IMR-90 (cell line): ENCODE measurements at regions not wholly inside any gene's neighbourhood (a gene's known extent, or its start where the extent isn't known, plus 50 kb on each side); places are given as distances from the start of the nearest gene placed in this dataset.

Source experiments
- ATAC-seq: fragments of 200-7000 bp; cut with Tn5 transposase; 2 replicates; pipeline ENCODE4 v1.9.1; 2020; ENCODE audit warnings: low read depth, mild to moderate bottlenecking, moderate library complexity
- BruUV-seq: library from RNA; stranded (reverse); fragments of 400-500 nt; replicated peaks from 2 replicates; lab custom pipeline; 2021; lab: Mats Ljungman, UMichigan
- CTCF ChIA-PET: fragments of 300-600 bp; formaldehyde crosslinking; extraction: SDS; loops from one replicate; lab custom pipeline; 2021; ENCODE audit warnings: antibody characterized with exemption; lab: Yijun Ruan, JAX
- POLR2A ChIA-PET: fragments of 300-600 bp; sonication (Branson Sonifier 250); formaldehyde crosslinking; loops from one replicate; lab custom pipeline; 2022; ENCODE audit warnings: antibody characterized with exemption; ENCODE audit not compliant: unreplicated experiment; lab: Charles Lee
- DNase-seq: peaks from one replicate; pipeline ENCODE4 v3.0.0; 2013
- H2AFZ ChIP-seq: replicated peaks from 2 replicates; pipeline ENCODE3; 2013; ENCODE audit warnings: low read length, mild to moderate bottlenecking; ENCODE audit not compliant: poor library complexity
- H2AK5ac ChIP-seq: 2 replicates; pipeline ENCODE4 v1.6.1; 2013; ENCODE audit warnings: low read depth, low read length, inconsistent platforms
- H2AK9ac ChIP-seq: replicated peaks from 2 replicates; pipeline ENCODE3; 2013; ENCODE audit warnings: mild to moderate bottlenecking, low read depth, low read length, moderate library complexity; ENCODE audit not compliant: poor library complexity
- H2BK120ac ChIP-seq: 2 replicates; pipeline ENCODE4 v1.6.1; 2013; ENCODE audit warnings: low read depth, low read length, inconsistent platforms
- H2BK15ac ChIP-seq: 3 replicates; pipeline ENCODE4 v1.6.1; 2013; ENCODE audit warnings: low read depth, low read length, inconsistent platforms
- H2BK20ac ChIP-seq: 2 replicates; pipeline ENCODE4 v1.6.1; 2013; ENCODE audit warnings: low read depth, mild to moderate bottlenecking, inconsistent platforms, low read length, moderate library complexity
- H2BK5ac ChIP-seq: 2 replicates; pipeline ENCODE4 v1.6.1; 2013; ENCODE audit warnings: mild to moderate bottlenecking, low read depth, low read length, inconsistent platforms; ENCODE audit not compliant: poor library complexity, severe bottlenecking
- H3K14ac ChIP-seq: replicated peaks from 2 replicates; pipeline ENCODE4 v1.6.1; 2013; ENCODE audit warnings: low read depth, low read length, inconsistent platforms
- H3K18ac ChIP-seq: 2 replicates; pipeline ENCODE4 v1.6.1; 2013; ENCODE audit warnings: low read depth, low read length, control low read depth
- H3K23ac ChIP-seq: 2 replicates; pipeline ENCODE4 v1.6.1; 2013; ENCODE audit warnings: low read depth, low read length, inconsistent platforms
- H3K27ac ChIP-seq: 2 replicates; pipeline ENCODE4 v1.5.1; 2013; ENCODE audit warnings: mild to moderate bottlenecking, control low read depth, low read length; ENCODE audit not compliant: insufficient read depth
- H3K27me3 ChIP-seq: 2 replicates; pipeline ENCODE4 v1.6.1; 2013; ENCODE audit warnings: low read length; ENCODE audit not compliant: control insufficient read depth, insufficient read depth
- H3K36me3 ChIP-seq: 2 replicates; pipeline ENCODE4 v1.6.1; 2013; ENCODE audit warnings: low read length, mixed read lengths; ENCODE audit not compliant: control insufficient read depth, insufficient read depth
- H3K4ac ChIP-seq: 2 replicates; pipeline ENCODE4 v1.6.1; 2013; ENCODE audit warnings: low read depth, low read length, inconsistent platforms
- H3K4me1 ChIP-seq: 2 replicates; pipeline ENCODE4 v1.6.1; 2013; ENCODE audit warnings: low read length, mixed read lengths; ENCODE audit not compliant: control insufficient read depth, insufficient read depth
- H3K4me2 ChIP-seq: 2 replicates; pipeline ENCODE4 v1.6.1; 2013; ENCODE audit warnings: low read depth, mild to moderate bottlenecking, control low read depth, low read length, moderate library complexity
- H3K4me3 ChIP-seq: 2 replicates; pipeline ENCODE4 v1.5.1; 2013; ENCODE audit warnings: low read depth, mild to moderate bottlenecking, control low read depth, low read length, moderate library complexity; ENCODE audit not compliant: insufficient read depth
- H3K56ac ChIP-seq: 2 replicates; pipeline ENCODE4 v1.6.1; 2013; ENCODE audit warnings: low read length, inconsistent platforms; ENCODE audit not compliant: insufficient read depth; ENCODE audit errors: extremely low read depth
- H3K79me1 ChIP-seq, 2 experiments: 2 replicates each; pipeline ENCODE4 v1.6.1; 2013; ENCODE audit warnings: low read length in 2 of 2, inconsistent platforms in 1 of 2, low read depth in 1 of 2
- H3K9ac ChIP-seq: 2 replicates; pipeline ENCODE4 v1.6.1; 2013; ENCODE audit warnings: low read depth, low read length, control low read depth
- H3K9me1 ChIP-seq: 2 replicates; pipeline ENCODE4 v1.6.1; 2013; ENCODE audit warnings: low read length, inconsistent platforms; ENCODE audit not compliant: insufficient read depth
- H3K9me3 ChIP-seq: 2 replicates; pipeline ENCODE4 v1.6.1; 2013; ENCODE audit warnings: low read length; ENCODE audit not compliant: control insufficient read depth, insufficient read depth
- H4K20me1 ChIP-seq: 2 replicates; pipeline ENCODE4 v1.6.1; 2013; ENCODE audit warnings: low read length, inconsistent platforms; ENCODE audit not compliant: insufficient read depth
- H4K5ac ChIP-seq: 2 replicates; pipeline ENCODE4 v1.6.1; 2013; ENCODE audit warnings: mild to moderate bottlenecking, low read depth, low read length, control low read depth
- H4K8ac ChIP-seq, 2 experiments: 2 replicates each; pipeline ENCODE4 v1.6.1; 2013; ENCODE audit warnings: low read depth in 2 of 2, low read length in 2 of 2, control low read depth in 1 of 2, inconsistent platforms in 1 of 2
- H4K91ac ChIP-seq: 2 replicates; pipeline ENCODE4 v1.6.1; 2013; ENCODE audit warnings: low read depth, low read length, inconsistent platforms; ENCODE audit not compliant: insufficient read depth
- CEBPB ChIP-seq: IDR thresholded peaks from 2 replicates; pipeline ENCODE4 v1.6.1; 2012; ENCODE audit warnings: low read depth, low read length, improper control_type of control experiment
- FOS ChIP-seq: fragments of 150-350 bp; IDR thresholded peaks from 2 replicates; pipeline ENCODE4 v1.6.1; 2016; ENCODE audit warnings: low read depth, low read length
- MXI1 ChIP-seq: IDR thresholded peaks from 2 replicates; pipeline ENCODE4 v1.6.1; 2012; ENCODE audit warnings: low read depth, mild to moderate bottlenecking, low read length, moderate library complexity, borderline replicate concordance
- WGBS, 2 experiments: methylation state at CpG; one replicate each; pipeline versions ENCODE4 v1.1.5 to v1.1.7; 2013; ENCODE audit warnings: missing lambda C conversion rate in 2 of 2; ENCODE audit not compliant: insufficient read length in 1 of 2; ENCODE audit errors: extremely low coverage in 2 of 2; 5-methylcytosine and 5-hydroxymethylcytosine counted together
- dilution Hi-C: fragments of 300-500 bp; cut with HindIII; formaldehyde crosslinking; loops from one replicate; pipeline ENCODE4 v1.14.3; 2018; ENCODE audit warnings: low sequenced_read_pairs; ENCODE audit not compliant: unreplicated experiment
- in situ Hi-C: fragments of 300-500 bp; cut with MboI; formaldehyde crosslinking; loops from 3 replicates; pipeline ENCODE4 v1.14.3; 2019; ENCODE audit warnings: low sequenced_read_pairs, inconsistent platforms, mixed read lengths
- intact Hi-C: fragments of 100-400 bp; cut with micrococcal nuclease; formaldehyde crosslinking; loops from 2 replicates; pipeline ENCODE4 v1.10.0; 2022
- TF ChIP-seq, protein P1 (sequence below): conservative IDR thresholded peaks from 2 replicates; pipeline ENCODE4 v1.5.1; 2012; ENCODE audit warnings: mild to moderate bottlenecking, low read depth, low read length, improper control_type of control experiment

DNA sequence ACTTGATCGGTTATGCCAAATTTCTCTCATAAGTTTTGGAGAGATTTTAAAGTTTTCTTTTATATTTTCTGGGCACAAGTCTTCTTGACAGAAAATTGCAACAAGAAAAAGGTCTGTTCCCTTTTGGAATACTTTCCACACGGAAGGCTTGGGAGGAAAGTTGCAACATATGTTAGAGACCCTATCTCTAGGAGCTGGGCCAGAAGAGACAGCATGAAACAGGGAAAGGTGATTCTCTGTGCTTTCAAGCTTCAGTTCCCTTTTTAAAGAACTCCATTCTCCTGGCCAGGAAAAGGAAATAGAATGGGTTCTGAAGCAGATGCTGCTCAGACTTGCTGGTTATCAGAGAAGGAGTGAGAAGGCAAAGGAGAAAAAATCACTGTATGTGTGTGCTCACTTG, 368.3 kb downstream of the SPATA31D1 start:
- POLR2A ChIA-PET, result interaction anchor here (0.5 kb wide), 1 partner anchor 458 kb away, joined by 5 read pairs; no protein-coding TSS in a partner anchor
- no peak overlapping the region for H2BK5ac ChIP-seq
- ATAC-seq, result no peak
- intact Hi-C loops, result no loop called here
- H2AFZ ChIP-seq, result no peak overlapping the region
- peak overlapping the region; percentile 1; the same call in 1 of the 2 replicates for H3K14ac ChIP-seq
- no peak overlapping the region for H3K27ac ChIP-seq
- CTCF ChIA-PET, result no interaction called here
- no peak overlapping the region for H2AK9ac ChIP-seq
- no peaks in the 10 kb centered on the region for H3K36me3 ChIP-seq
- TF ChIP-seq, protein P1, sequence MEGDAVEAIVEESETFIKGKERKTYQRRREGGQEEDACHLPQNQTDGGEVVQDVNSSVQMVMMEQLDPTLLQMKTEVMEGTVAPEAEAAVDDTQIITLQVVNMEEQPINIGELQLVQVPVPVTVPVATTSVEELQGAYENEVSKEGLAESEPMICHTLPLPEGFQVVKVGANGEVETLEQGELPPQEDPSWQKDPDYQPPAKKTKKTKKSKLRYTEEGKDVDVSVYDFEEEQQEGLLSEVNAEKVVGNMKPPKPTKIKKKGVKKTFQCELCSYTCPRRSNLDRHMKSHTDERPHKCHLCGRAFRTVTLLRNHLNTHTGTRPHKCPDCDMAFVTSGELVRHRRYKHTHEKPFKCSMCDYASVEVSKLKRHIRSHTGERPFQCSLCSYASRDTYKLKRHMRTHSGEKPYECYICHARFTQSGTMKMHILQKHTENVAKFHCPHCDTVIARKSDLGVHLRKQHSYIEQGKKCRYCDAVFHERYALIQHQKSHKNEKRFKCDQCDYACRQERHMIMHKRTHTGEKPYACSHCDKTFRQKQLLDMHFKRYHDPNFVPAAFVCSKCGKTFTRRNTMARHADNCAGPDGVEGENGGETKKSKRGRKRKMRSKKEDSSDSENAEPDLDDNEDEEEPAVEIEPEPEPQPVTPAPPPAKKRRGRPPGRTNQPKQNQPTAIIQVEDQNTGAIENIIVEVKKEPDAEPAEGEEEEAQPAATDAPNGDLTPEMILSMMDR, result no peak
- TF ChIP-seq FOS (no peak), CEBPB (no peak), MXI1 (no peak)
- no peak overlapping the region for H3K4me2 ChIP-seq
- H3K9ac ChIP-seq, result no peak overlapping the region
- 0 out of 2 replicates have a peak overlapping the region, but pooled peaks have one; percentile 11 for H3K23ac ChIP-seq
- H2AK5ac ChIP-seq, result 0 out of 2 replicates have a peak overlapping the region, but pooled peaks have one; percentile 32
- peak overlapping the region; percentile 4; the same call in 1 of the 2 replicates for H4K91ac ChIP-seq
- H3K4ac ChIP-seq, result peak overlapping the region; percentile 11; the same call in 1 of the 2 replicates
- peak overlapping the region; percentile 13 to 40; a peak in 3 of 4 replicates for H4K8ac ChIP-seq
- peaks cover 10% of the 10 kb centered on the region for H3K4me1 ChIP-seq
- BruUV-seq, result no TSS peak
- H3K79me1 ChIP-seq, result no peaks in the 10 kb centered on the region
- peak overlapping the region; percentile 5; the same call in 1 of the 2 replicates for H2BK120ac ChIP-seq
- no peaks in the 10 kb centered on the region for H3K9me3 ChIP-seq
- peak overlapping the region; percentile 64; the same call in 1 of the 2 replicates for H3K18ac ChIP-seq
- H3K9me1 ChIP-seq, result 0 out of 2 replicates have a peak, but pooled peaks cover 7% of the 10 kb centered on the region
- no peak for DNase-seq
- peak overlapping the region; percentile 72; the same call in 1 of the 2 replicates for H4K5ac ChIP-seq
- H4K20me1 ChIP-seq, result no peaks in the 10 kb centered on the region
- H3K4me3 ChIP-seq, result no peak overlapping the region
- WGBS, 2 experiments, result no CpG with 5 or more reads among the region's 2 CpGs
- peak overlapping the region; percentile 28; the same call in 1 of the 3 replicates for H2BK15ac ChIP-seq
- in situ Hi-C loops, result no loop called here
- no peaks in the 10 kb centered on the region for H3K27me3 ChIP-seq
- H3K56ac ChIP-seq, result no peak overlapping the region; the same call in 1 of the 2 replicates
- dilution Hi-C loops, result no loop called here
- no peak overlapping the region for H2BK20ac ChIP-seq
